ENCODE measurements at regions not wholly inside any gene's neighbourhood (a gene's known extent, or its start where the extent isn't known, plus 50 kb on each side); places are given as distances from the start of the nearest gene placed in this dataset.

GRCh38 chr11:72524711-72525110 lies 90.4 kb upstream of the CLPB start:
- no peak for TF ChIP-seq CTCF (IDR thresholded peaks at IDR 0.05)
- no peak for TF ChIP-seq POLR2A (IDR thresholded peaks at IDR 0.05)
